IMR-90 (cell line): ENCODE measurements at regions not wholly inside any gene's neighbourhood (a gene's known extent, or its start where the extent isn't known, plus 50 kb on each side); places are given as distances from the start of the nearest gene placed in this dataset.

ENCODE experiments used
- ATAC-seq: fragments of 200-7000 bp; cut with Tn5 transposase; 2 replicates; pipeline ENCODE4 v1.9.1; 2020; ENCODE audit warnings: low read depth, mild to moderate bottlenecking, moderate library complexity
- BruUV-seq: library from RNA; stranded (reverse); fragments of 400-500 nt; replicated peaks from 2 replicates; lab custom pipeline; 2021; lab: Mats Ljungman, UMichigan
- CTCF ChIA-PET: fragments of 300-600 bp; formaldehyde crosslinking; extraction: SDS; loops from one replicate; lab custom pipeline; 2021; ENCODE audit warnings: antibody characterized with exemption; lab: Yijun Ruan, JAX
- POLR2A ChIA-PET: fragments of 300-600 bp; sonication (Branson Sonifier 250); formaldehyde crosslinking; loops from one replicate; lab custom pipeline; 2022; ENCODE audit warnings: antibody characterized with exemption; ENCODE audit not compliant: unreplicated experiment; lab: Charles Lee
- DNase-seq: peaks from one replicate; pipeline ENCODE4 v3.0.0; 2013
- H2AFZ ChIP-seq: replicated peaks from 2 replicates; pipeline ENCODE3; 2013; ENCODE audit warnings: low read length, mild to moderate bottlenecking; ENCODE audit not compliant: poor library complexity
- H2AK5ac ChIP-seq: 2 replicates; pipeline ENCODE4 v1.6.1; 2013; ENCODE audit warnings: low read depth, low read length, inconsistent platforms
- H2AK9ac ChIP-seq: replicated peaks from 2 replicates; pipeline ENCODE3; 2013; ENCODE audit warnings: mild to moderate bottlenecking, low read depth, low read length, moderate library complexity; ENCODE audit not compliant: poor library complexity
- H2BK120ac ChIP-seq: 2 replicates; pipeline ENCODE4 v1.6.1; 2013; ENCODE audit warnings: low read depth, low read length, inconsistent platforms
- H2BK15ac ChIP-seq: 3 replicates; pipeline ENCODE4 v1.6.1; 2013; ENCODE audit warnings: low read depth, low read length, inconsistent platforms
- H2BK20ac ChIP-seq: 2 replicates; pipeline ENCODE4 v1.6.1; 2013; ENCODE audit warnings: low read depth, mild to moderate bottlenecking, inconsistent platforms, low read length, moderate library complexity
- H2BK5ac ChIP-seq: 2 replicates; pipeline ENCODE4 v1.6.1; 2013; ENCODE audit warnings: mild to moderate bottlenecking, low read depth, low read length, inconsistent platforms; ENCODE audit not compliant: poor library complexity, severe bottlenecking
- H3K14ac ChIP-seq: replicated peaks from 2 replicates; pipeline ENCODE4 v1.6.1; 2013; ENCODE audit warnings: low read depth, low read length, inconsistent platforms
- H3K18ac ChIP-seq: 2 replicates; pipeline ENCODE4 v1.6.1; 2013; ENCODE audit warnings: low read depth, low read length, control low read depth
- H3K23ac ChIP-seq: 2 replicates; pipeline ENCODE4 v1.6.1; 2013; ENCODE audit warnings: low read depth, low read length, inconsistent platforms
- H3K27ac ChIP-seq: 2 replicates; pipeline ENCODE4 v1.5.1; 2013; ENCODE audit warnings: mild to moderate bottlenecking, control low read depth, low read length; ENCODE audit not compliant: insufficient read depth
- H3K27me3 ChIP-seq: 2 replicates; pipeline ENCODE4 v1.6.1; 2013; ENCODE audit warnings: low read length; ENCODE audit not compliant: control insufficient read depth, insufficient read depth
- H3K36me3 ChIP-seq: 2 replicates; pipeline ENCODE4 v1.6.1; 2013; ENCODE audit warnings: low read length, mixed read lengths; ENCODE audit not compliant: control insufficient read depth, insufficient read depth
- H3K4ac ChIP-seq: 2 replicates; pipeline ENCODE4 v1.6.1; 2013; ENCODE audit warnings: low read depth, low read length, inconsistent platforms
- H3K4me1 ChIP-seq: 2 replicates; pipeline ENCODE4 v1.6.1; 2013; ENCODE audit warnings: low read length, mixed read lengths; ENCODE audit not compliant: control insufficient read depth, insufficient read depth
- H3K4me2 ChIP-seq: 2 replicates; pipeline ENCODE4 v1.6.1; 2013; ENCODE audit warnings: low read depth, mild to moderate bottlenecking, control low read depth, low read length, moderate library complexity
- H3K4me3 ChIP-seq: 2 replicates; pipeline ENCODE4 v1.5.1; 2013; ENCODE audit warnings: low read depth, mild to moderate bottlenecking, control low read depth, low read length, moderate library complexity; ENCODE audit not compliant: insufficient read depth
- H3K56ac ChIP-seq: 2 replicates; pipeline ENCODE4 v1.6.1; 2013; ENCODE audit warnings: low read length, inconsistent platforms; ENCODE audit not compliant: insufficient read depth; ENCODE audit errors: extremely low read depth
- H3K79me1 ChIP-seq, 2 experiments: 2 replicates each; pipeline ENCODE4 v1.6.1; 2013; ENCODE audit warnings: low read length in 2 of 2, inconsistent platforms in 1 of 2, low read depth in 1 of 2
- H3K9ac ChIP-seq: 2 replicates; pipeline ENCODE4 v1.6.1; 2013; ENCODE audit warnings: low read depth, low read length, control low read depth
- H3K9me1 ChIP-seq: 2 replicates; pipeline ENCODE4 v1.6.1; 2013; ENCODE audit warnings: low read length, inconsistent platforms; ENCODE audit not compliant: insufficient read depth
- H3K9me3 ChIP-seq: 2 replicates; pipeline ENCODE4 v1.6.1; 2013; ENCODE audit warnings: low read length; ENCODE audit not compliant: control insufficient read depth, insufficient read depth
- H4K20me1 ChIP-seq: 2 replicates; pipeline ENCODE4 v1.6.1; 2013; ENCODE audit warnings: low read length, inconsistent platforms; ENCODE audit not compliant: insufficient read depth
- H4K5ac ChIP-seq: 2 replicates; pipeline ENCODE4 v1.6.1; 2013; ENCODE audit warnings: mild to moderate bottlenecking, low read depth, low read length, control low read depth
- H4K8ac ChIP-seq, 2 experiments: 2 replicates each; pipeline ENCODE4 v1.6.1; 2013; ENCODE audit warnings: low read depth in 2 of 2, low read length in 2 of 2, control low read depth in 1 of 2, inconsistent platforms in 1 of 2
- H4K91ac ChIP-seq: 2 replicates; pipeline ENCODE4 v1.6.1; 2013; ENCODE audit warnings: low read depth, low read length, inconsistent platforms; ENCODE audit not compliant: insufficient read depth
- BHLHE40 ChIP-seq: fragments of 150-350 bp; IDR thresholded peaks from 2 replicates; pipeline ENCODE4 v1.6.1; 2016; ENCODE audit warnings: mild to moderate bottlenecking, low read depth, low read length
- CEBPB ChIP-seq: IDR thresholded peaks from 2 replicates; pipeline ENCODE4 v1.6.1; 2012; ENCODE audit warnings: low read depth, low read length, improper control_type of control experiment
- CHD1 ChIP-seq: IDR thresholded peaks from 2 replicates; pipeline ENCODE4 v1.6.1; 2012; ENCODE audit warnings: low read depth, low read length, improper control_type of control experiment
- CTCF ChIP-seq: conservative IDR thresholded peaks from 2 replicates; pipeline ENCODE4 v1.5.1; 2012; ENCODE audit warnings: mild to moderate bottlenecking, low read depth, low read length, improper control_type of control experiment
- ELK1 ChIP-seq: fragments of 150-350 bp; IDR thresholded peaks from 2 replicates; pipeline ENCODE4 v1.6.1; 2016; ENCODE audit warnings: low read depth, mild to moderate bottlenecking, low read length, moderate library complexity, borderline replicate concordance
- FOS ChIP-seq: fragments of 150-350 bp; IDR thresholded peaks from 2 replicates; pipeline ENCODE4 v1.6.1; 2016; ENCODE audit warnings: low read depth, low read length
- MAFK ChIP-seq: IDR thresholded peaks from 2 replicates; pipeline ENCODE4 v1.6.1; 2012; ENCODE audit warnings: low read depth, low read length, improper control_type of control experiment
- MAZ ChIP-seq: IDR thresholded peaks from 2 replicates; pipeline ENCODE4 v1.6.1; 2012; ENCODE audit warnings: low read depth, mild to moderate bottlenecking, low read length, improper control_type of control experiment, moderate library complexity, borderline replicate concordance
- MXI1 ChIP-seq: IDR thresholded peaks from 2 replicates; pipeline ENCODE4 v1.6.1; 2012; ENCODE audit warnings: low read depth, mild to moderate bottlenecking, low read length, moderate library complexity, borderline replicate concordance
- NFE2L2 ChIP-seq: fragments of 150-350 bp; IDR thresholded peaks from 2 replicates; pipeline ENCODE4 v1.6.1; 2016; ENCODE audit warnings: low read depth, mild to moderate bottlenecking, low read length
- POLR2A ChIP-seq: IDR thresholded peaks from 2 replicates; pipeline ENCODE4 v1.6.1; 2012; ENCODE audit warnings: mild to moderate bottlenecking, low read depth, low read length
- RAD21 ChIP-seq: IDR thresholded peaks from 2 replicates; pipeline ENCODE4 v1.6.1; 2012; ENCODE audit warnings: low read length, improper control_type of control experiment
- RCOR1 ChIP-seq: IDR thresholded peaks from 2 replicates; pipeline ENCODE4 v1.6.1; 2012; ENCODE audit warnings: mild to moderate bottlenecking, low read length, improper control_type of control experiment; ENCODE audit not compliant: insufficient replicate concordance
- RFX5 ChIP-seq: IDR thresholded peaks from 2 replicates; pipeline ENCODE4 v1.8.0; 2012; ENCODE audit warnings: low read depth, mild to moderate bottlenecking, low read length, moderate library complexity
- SMC3 ChIP-seq: fragments of 150-350 bp; IDR thresholded peaks from 2 replicates; pipeline ENCODE4 v1.6.1; 2016; ENCODE audit warnings: low read depth, mild to moderate bottlenecking, antibody characterized with exemption, low read length, moderate library complexity
- USF2 ChIP-seq: fragments of 150-350 bp; IDR thresholded peaks from 2 replicates; pipeline ENCODE4 v1.6.1; 2017; ENCODE audit warnings: mild to moderate bottlenecking, antibody characterized with exemption, low read length, low read depth
- WGBS, 2 experiments: methylation state at CpG; one replicate each; pipeline versions ENCODE4 v1.1.5 to v1.1.7; 2013; ENCODE audit warnings: missing lambda C conversion rate in 2 of 2; ENCODE audit not compliant: insufficient read length in 1 of 2; ENCODE audit errors: extremely low coverage in 2 of 2; 5-methylcytosine and 5-hydroxymethylcytosine counted together
- dilution Hi-C: fragments of 300-500 bp; cut with HindIII; formaldehyde crosslinking; loops from one replicate; pipeline ENCODE4 v1.14.3; 2018; ENCODE audit warnings: low sequenced_read_pairs; ENCODE audit not compliant: unreplicated experiment
- in situ Hi-C: fragments of 300-500 bp; cut with MboI; formaldehyde crosslinking; loops from 3 replicates; pipeline ENCODE4 v1.14.3; 2019; ENCODE audit warnings: low sequenced_read_pairs, inconsistent platforms, mixed read lengths
- intact Hi-C: fragments of 100-400 bp; cut with micrococcal nuclease; formaldehyde crosslinking; loops from 2 replicates; pipeline ENCODE4 v1.10.0; 2022

- Histone ChIP-seq H3K27ac (no peak overlapping the region), H3K9ac (no peak overlapping the region), H3K4me2 (no peak overlapping the region), H3K23ac (no peak overlapping the region), H2BK120ac (no peak overlapping the region), H3K4me3 (no peak overlapping the region), H2AK9ac (no peak overlapping the region), H4K8ac (no peak overlapping the region), H3K79me1 (no peaks in the 10 kb centered on the region), H4K5ac (no peak overlapping the region), H3K56ac (no peak overlapping the region), H3K14ac (no peak overlapping the region), H4K91ac (no peak overlapping the region), H3K36me3 (no peaks in the 10 kb centered on the region), H3K4me1 (no peaks in the 10 kb centered on the region), H3K9me3 (peaks cover 18% of the 10 kb centered on the region), H4K20me1 (no peaks in the 10 kb centered on the region), H2BK5ac (no peak overlapping the region), H3K18ac (no peak overlapping the region), H2BK15ac (no peak overlapping the region), H2AK5ac (no peak overlapping the region), H2BK20ac (no peak overlapping the region), H3K9me1 (no peaks in the 10 kb centered on the region; the same call in 1 of the 2 replicates), H3K27me3 (no peaks in the 10 kb centered on the region), H3K4ac (no peak overlapping the region), H2AFZ (no peak overlapping the region)
- intact Hi-C loops (no loop called here), dilution Hi-C loops (no loop called here), in situ Hi-C loops (no loop called here)
- ChIA-PET POLR2A (no interaction called here), CTCF (interaction anchor here (0.5 kb wide), 1 partner anchor 60 kb away, joined by 3 read pairs; no protein-coding TSS in a partner anchor)
- DNase-seq (no peak), ATAC-seq (no peak)
- 100% methylated on average over 1 of the region's 1 CpG; no CpG with 5 or more reads in 1 of the 2 experiments for WGBS, 2 experiments
- BruUV-seq, result no TSS peak
- TF ChIP-seq ELK1, result no peak
- no peak for TF ChIP-seq CEBPB
- TF ChIP-seq NFE2L2, result no peak
- no peak for TF ChIP-seq CHD1
- no peak for TF ChIP-seq RCOR1
- no peak for TF ChIP-seq USF2
- TF ChIP-seq FOS, result no peak
- TF ChIP-seq POLR2A, result no peak
- no peak for TF ChIP-seq RAD21
- TF ChIP-seq BHLHE40, result no peak
- TF ChIP-seq MAZ, result no peak
- TF ChIP-seq MXI1, result no peak
- TF ChIP-seq SMC3, result no peak
- no peak for TF ChIP-seq CTCF
- no peak for TF ChIP-seq MAFK
- TF ChIP-seq RFX5, result no peak
Measured at GRCh38 chr16:79662122-79662521, 61.6 kb upstream of the MAF start.
